ENCODE measurements at regions not wholly inside any gene's neighbourhood (a gene's known extent, or its start where the extent isn't known, plus 50 kb on each side); places are given as distances from the start of the nearest gene placed in this dataset.
"Not testable (repeated sequence)": the region's sequence is repeated elsewhere in the genome, so short reads cannot be mapped to it uniquely, and the experiment has no call there.

GRCh38 chrX:83588409-83588808 is 80.3 kb downstream of the POU3F4 start:
- Histone ChIP-seq H3K4me1 (ENCODE audit: control insufficient read depth in 2 of 2, insufficient read depth in 1 of 2, low read depth in 1 of 2, low read length in 2 of 2) (no peaks in the 10 kb centered on the region), H2BK12ac (ENCODE audit: low read length) (no peak overlapping the region), H2BK120ac (ENCODE audit: low read depth, low read length) (no peak overlapping the region), H2AK5ac (ENCODE audit: low read depth, low read length) (no peak overlapping the region), H2BK15ac (ENCODE audit: low read length) (no peak overlapping the region), H3K18ac (ENCODE audit: low read length) (no peak overlapping the region), H4K8ac (ENCODE audit: low read depth, low read length) (no peak overlapping the region), H3K23ac (ENCODE audit: low read depth, low read length, poor library complexity) (no peak overlapping the region), H3K4ac (ENCODE audit: low read length) (no peak overlapping the region), H3K4me3 (ENCODE audit: low read length in 2 of 2) (no peak overlapping the region), H3K9me3 (replicated peaks in 1 of 2; ENCODE audit: control insufficient read depth in 2 of 2, insufficient read depth in 1 of 2, low read depth in 1 of 2, low read length in 2 of 2) (no peaks in the 10 kb centered on the region), H2BK5ac (ENCODE audit: low read length) (no peak overlapping the region), H2AFZ (ENCODE audit: low read length) (no peak overlapping the region), H4K91ac (ENCODE audit: low read depth, low read length, poor library complexity) (no peak overlapping the region), H3K14ac (ENCODE audit: low read length) (no peak overlapping the region), H3K36me3 (replicated peaks in 1 of 2; ENCODE audit: control insufficient read depth in 2 of 2, insufficient read depth in 2 of 2, low read length in 2 of 2) (no peaks in the 10 kb centered on the region), H3K27ac (replicated peaks; ENCODE audit: low read length) (no peak overlapping the region), H3K9ac (ENCODE audit: low read depth, low read length, poor library complexity) (no peak overlapping the region), H3K79me1 (ENCODE audit: low read depth, low read length) (no peaks in the 10 kb centered on the region), H3K4me2 (ENCODE audit: insufficient read depth, low read length, poor library complexity, severe bottlenecking) (no peak overlapping the region), H3K27me3 (ENCODE audit: control insufficient read depth in 3 of 3, insufficient read depth in 3 of 3, low read depth in 1 of 3, low read length in 3 of 3) (peaks cover 0 to 4% (median 0%) of the 10 kb centered on the region in 3 experiments)
- no CpG with 5 or more reads among the region's 9 CpGs for WGBS, 2 donors (ENCODE audit: extremely low coverage in 2 of 2, insufficient read length in 2 of 2, insufficient replicate concordance in 1 of 2)
- no peak for DNase-seq (ENCODE audit: low spot score)

GRCh38 chrX:83593634-83594294 is 85.7 kb downstream of the POU3F4 start:
- Histone ChIP-seq H3K4me3 (ENCODE audit: low read length in 2 of 2) (no peak overlapping the region), H2BK15ac (ENCODE audit: low read length) (no peak overlapping the region), H3K27me3 (ENCODE audit: control insufficient read depth in 3 of 3, insufficient read depth in 3 of 3, low read depth in 1 of 3, low read length in 3 of 3) (no peaks in the 10 kb centered on the region), H3K4me2 (ENCODE audit: insufficient read depth, low read length, poor library complexity, severe bottlenecking) (peak overlapping the region; percentile 11), H3K9me3 (replicated peaks in 1 of 2; ENCODE audit: control insufficient read depth in 2 of 2, insufficient read depth in 1 of 2, low read depth in 1 of 2, low read length in 2 of 2) (no peaks in the 10 kb centered on the region), H3K23ac (ENCODE audit: low read depth, low read length, poor library complexity) (no peak overlapping the region), H3K18ac (ENCODE audit: low read length) (no peak overlapping the region), H3K4ac (ENCODE audit: low read length) (no peak overlapping the region), H4K8ac (ENCODE audit: low read depth, low read length) (no peak overlapping the region), H2BK120ac (ENCODE audit: low read depth, low read length) (no peak overlapping the region), H2BK12ac (ENCODE audit: low read length) (no peak overlapping the region), H3K4me1 (ENCODE audit: control insufficient read depth in 2 of 2, insufficient read depth in 1 of 2, low read depth in 1 of 2, low read length in 2 of 2) (no peaks in the 10 kb centered on the region), H3K9ac (ENCODE audit: low read depth, low read length, poor library complexity) (no peak overlapping the region), H4K91ac (ENCODE audit: low read depth, low read length, poor library complexity) (no peak overlapping the region), H2BK5ac (ENCODE audit: low read length) (no peak overlapping the region), H2AK5ac (ENCODE audit: low read depth, low read length) (no peak overlapping the region), H3K79me1 (ENCODE audit: low read depth, low read length) (no peaks in the 10 kb centered on the region), H3K27ac (replicated peaks; ENCODE audit: low read length) (no peak overlapping the region), H2AFZ (ENCODE audit: low read length) (no peak overlapping the region), H3K14ac (ENCODE audit: low read length) (no peak overlapping the region), H3K36me3 (replicated peaks in 1 of 2; ENCODE audit: control insufficient read depth in 2 of 2, insufficient read depth in 2 of 2, low read length in 2 of 2) (no peaks in the 10 kb centered on the region)
- no peak for DNase-seq (ENCODE audit: low spot score)
- no CpG with 5 or more reads among the region's 14 CpGs for WGBS, 2 donors (ENCODE audit: extremely low coverage in 2 of 2, insufficient read length in 2 of 2, insufficient replicate concordance in 1 of 2)

- no peak overlapping the region for H2BK5ac ChIP-seq (ENCODE audit: low read length)
- no peak overlapping the region for H3K4ac ChIP-seq (ENCODE audit: low read length)
- H3K4me1 ChIP-seq (ENCODE audit: control insufficient read depth in 2 of 2, insufficient read depth in 1 of 2, low read depth in 1 of 2, low read length in 2 of 2): no peaks in the 10 kb centered on the region
- H3K4me2 ChIP-seq (ENCODE audit: insufficient read depth, low read length, poor library complexity, severe bottlenecking): no peak overlapping the region
- no peaks in the 10 kb centered on the region for H3K79me1 ChIP-seq (ENCODE audit: low read depth, low read length)
- H3K14ac ChIP-seq (ENCODE audit: low read length): peak overlapping the region; percentile 56
- H2BK12ac ChIP-seq (ENCODE audit: low read length): no peak overlapping the region
- H2AFZ ChIP-seq (ENCODE audit: low read length): no peak overlapping the region
- no CpG with 5 or more reads among the region's 6 CpGs for WGBS, 2 donors (ENCODE audit: extremely low coverage in 2 of 2, insufficient read length in 2 of 2, insufficient replicate concordance in 1 of 2)
- no peak overlapping the region for H2AK5ac ChIP-seq (ENCODE audit: low read depth, low read length)
- no peak overlapping the region for H4K91ac ChIP-seq (ENCODE audit: low read depth, low read length, poor library complexity)
- no peak overlapping the region for H3K27ac ChIP-seq (replicated peaks; ENCODE audit: low read length)
- no peak for DNase-seq (ENCODE audit: low spot score)
- H3K9me3 ChIP-seq (replicated peaks in 1 of 2; ENCODE audit: control insufficient read depth in 2 of 2, insufficient read depth in 1 of 2, low read depth in 1 of 2, low read length in 2 of 2): no peaks in the 10 kb centered on the region
- H3K18ac ChIP-seq (ENCODE audit: low read length): no peak overlapping the region
- no peak overlapping the region for H3K4me3 ChIP-seq (ENCODE audit: low read length in 2 of 2)
- H3K9ac ChIP-seq (ENCODE audit: low read depth, low read length, poor library complexity): no peak overlapping the region
- H2BK120ac ChIP-seq (ENCODE audit: low read depth, low read length): no peak overlapping the region
- H3K36me3 ChIP-seq (replicated peaks in 1 of 2; ENCODE audit: control insufficient read depth in 2 of 2, insufficient read depth in 2 of 2, low read length in 2 of 2): no peaks in the 10 kb centered on the region
- H4K8ac ChIP-seq (ENCODE audit: low read depth, low read length): no peak overlapping the region
- H2BK15ac ChIP-seq (ENCODE audit: low read length): no peak overlapping the region
- H3K27me3 ChIP-seq (ENCODE audit: control insufficient read depth in 3 of 3, insufficient read depth in 3 of 3, low read depth in 1 of 3, low read length in 3 of 3): no peaks in the 10 kb centered on the region
- no peak overlapping the region for H3K23ac ChIP-seq (ENCODE audit: low read depth, low read length, poor library complexity)
Observed at GRCh38 chrX:83630662-83631061, 122.6 kb downstream of the POU3F4 start.

- not testable (repeated sequence) for H3K4me2 ChIP-seq (ENCODE audit: insufficient read depth, low read length, poor library complexity, severe bottlenecking); H3K27ac ChIP-seq (replicated peaks; ENCODE audit: low read length); H3K18ac ChIP-seq (ENCODE audit: low read length); DNase-seq (ENCODE audit: low spot score); H4K91ac ChIP-seq (ENCODE audit: low read depth, low read length, poor library complexity); H3K79me1 ChIP-seq (ENCODE audit: low read depth, low read length); H3K9ac ChIP-seq (ENCODE audit: low read depth, low read length, poor library complexity); H2AFZ ChIP-seq (ENCODE audit: low read length); H2BK12ac ChIP-seq (ENCODE audit: low read length); H2BK5ac ChIP-seq (ENCODE audit: low read length); H3K36me3 ChIP-seq (replicated peaks in 1 of 2; ENCODE audit: control insufficient read depth in 2 of 2, insufficient read depth in 2 of 2, low read length in 2 of 2); H2BK15ac ChIP-seq (ENCODE audit: low read length); H3K9me3 ChIP-seq (replicated peaks in 1 of 2; ENCODE audit: control insufficient read depth in 2 of 2, insufficient read depth in 1 of 2, low read depth in 1 of 2, low read length in 2 of 2); H3K23ac ChIP-seq (ENCODE audit: low read depth, low read length, poor library complexity); H3K4me1 ChIP-seq (ENCODE audit: control insufficient read depth in 2 of 2, insufficient read depth in 1 of 2, low read depth in 1 of 2, low read length in 2 of 2); H2AK5ac ChIP-seq (ENCODE audit: low read depth, low read length); H2BK120ac ChIP-seq (ENCODE audit: low read depth, low read length); H3K14ac ChIP-seq (ENCODE audit: low read length); H3K27me3 ChIP-seq (ENCODE audit: control insufficient read depth in 3 of 3, insufficient read depth in 3 of 3, low read depth in 1 of 3, low read length in 3 of 3); H3K4ac ChIP-seq (ENCODE audit: low read length); H4K8ac ChIP-seq (ENCODE audit: low read depth, low read length); H3K4me3 ChIP-seq (ENCODE audit: low read length in 2 of 2)
- WGBS, 2 donors (ENCODE audit: extremely low coverage in 2 of 2, insufficient read length in 2 of 2, insufficient replicate concordance in 1 of 2): no CpG with 5 or more reads among the region's 4 CpGs
Observed at GRCh38 chrX:83649706-83650105, 141.6 kb downstream of the POU3F4 start.
